DLD1 (cell line): ENCODE measurements at regions not wholly inside any gene's neighbourhood (a gene's known extent, or its start where the extent isn't known, plus 50 kb on each side); places are given as distances from the start of the nearest gene placed in this dataset.
"Not testable (repeated sequence)": the region's sequence is repeated elsewhere in the genome, so short reads cannot be mapped to it uniquely, and the experiment has no call there.

Experiments
- in situ Hi-C: cut with HindIII; loops from 2 replicates; pipeline ENCODE4 v1.10.0; 2017; ENCODE audit warnings: low sequenced_read_pairs

- in situ Hi-C loops = no loop called here
Measured at GRCh38 chr16:87201790-87202189, 115.4 kb downstream of the C16orf95 start.

GRCh38 chr16:87202346-87202745, 114.8 kb downstream of the C16orf95 start:
- in situ Hi-C loops = no loop called here

GRCh38 chr16:87203060-87203656, 114.0 kb downstream of the C16orf95 start:
- in situ Hi-C loops = no loop called here

GRCh38 chr16:87206646-87207451, 110.3 kb downstream of the C16orf95 start:
- in situ Hi-C loops = no loop called here

GRCh38 chr16:87207509-87207908, 109.7 kb downstream of the C16orf95 start:
- in situ Hi-C loops = no loop called here

- in situ Hi-C loops = no loop called here
Measured at GRCh38 chr16:87207965-87208364, 109.2 kb downstream of the C16orf95 start.

- in situ Hi-C loops = not testable (repeated sequence)
Measured at GRCh38 chr16:87208968-87209367, 108.2 kb downstream of the C16orf95 start.

- in situ Hi-C loops = no loop called here
Measured at GRCh38 chr16:87209808-87210512, 107.2 kb downstream of the C16orf95 start.

- in situ Hi-C loops = no loop called here
Measured at GRCh38 chr16:87210894-87211293, 106.3 kb downstream of the C16orf95 start.

- in situ Hi-C loops = no loop called here
Measured at GRCh38 chr16:87212026-87212425, 105.2 kb downstream of the C16orf95 start.

- in situ Hi-C loops = no loop called here
Measured at GRCh38 chr16:87213536-87213935, 103.7 kb downstream of the C16orf95 start.

- in situ Hi-C loops = no loop called here
Measured at GRCh38 chr16:87216148-87216840, 100.9 kb downstream of the C16orf95 start.

- in situ Hi-C loops = no loop called here
Measured at GRCh38 chr16:87216841-87217275, 100.3 kb downstream of the C16orf95 start.

- in situ Hi-C loops = not testable (repeated sequence)
Measured at GRCh38 chr16:87217802-87218201, 99.4 kb downstream of the C16orf95 start.

- in situ Hi-C loops = no loop called here
Measured at GRCh38 chr16:87218281-87219055, 98.7 kb downstream of the C16orf95 start.

- in situ Hi-C loops = no loop called here
Measured at GRCh38 chr16:87219287-87219909, 97.8 kb downstream of the C16orf95 start.

- in situ Hi-C loops = no loop called here
Measured at GRCh38 chr16:87221633-87222032, 95.6 kb downstream of the C16orf95 start.

- in situ Hi-C loops = no loop called here
Measured at GRCh38 chr16:87222335-87222734, 94.9 kb downstream of the C16orf95 start.

GRCh38 chr16:87223656-87224248, 93.4 kb downstream of the C16orf95 start:
- in situ Hi-C loops = no loop called here

- in situ Hi-C loops = no loop called here
Measured at GRCh38 chr16:87226926-87227295, 90.3 kb downstream of the C16orf95 start.
